ENCODE measurements at regions not wholly inside any gene's neighbourhood (a gene's known extent, or its start where the extent isn't known, plus 50 kb on each side); places are given as distances from the start of the nearest gene placed in this dataset.

- Histone ChIP-seq H3K4me3 (ENCODE audit: low read depth, low read length) (no peak overlapping the region), H3K9me3 (no peaks in the 10 kb centered on the region), H3K27me3 (no peaks in the 10 kb centered on the region), H3K4me1 (peaks cover 4% of the 10 kb centered on the region), H3K36me3 (no peaks in the 10 kb centered on the region)
- TF ChIP-seq, protein P1, sequence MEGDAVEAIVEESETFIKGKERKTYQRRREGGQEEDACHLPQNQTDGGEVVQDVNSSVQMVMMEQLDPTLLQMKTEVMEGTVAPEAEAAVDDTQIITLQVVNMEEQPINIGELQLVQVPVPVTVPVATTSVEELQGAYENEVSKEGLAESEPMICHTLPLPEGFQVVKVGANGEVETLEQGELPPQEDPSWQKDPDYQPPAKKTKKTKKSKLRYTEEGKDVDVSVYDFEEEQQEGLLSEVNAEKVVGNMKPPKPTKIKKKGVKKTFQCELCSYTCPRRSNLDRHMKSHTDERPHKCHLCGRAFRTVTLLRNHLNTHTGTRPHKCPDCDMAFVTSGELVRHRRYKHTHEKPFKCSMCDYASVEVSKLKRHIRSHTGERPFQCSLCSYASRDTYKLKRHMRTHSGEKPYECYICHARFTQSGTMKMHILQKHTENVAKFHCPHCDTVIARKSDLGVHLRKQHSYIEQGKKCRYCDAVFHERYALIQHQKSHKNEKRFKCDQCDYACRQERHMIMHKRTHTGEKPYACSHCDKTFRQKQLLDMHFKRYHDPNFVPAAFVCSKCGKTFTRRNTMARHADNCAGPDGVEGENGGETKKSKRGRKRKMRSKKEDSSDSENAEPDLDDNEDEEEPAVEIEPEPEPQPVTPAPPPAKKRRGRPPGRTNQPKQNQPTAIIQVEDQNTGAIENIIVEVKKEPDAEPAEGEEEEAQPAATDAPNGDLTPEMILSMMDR (IDR thresholded peaks at IDR 0.05; ENCODE audit: low read depth, low read length) = no peak
- DNase-seq = no peak
Measured at GRCh38 chr11:119529063-119529845, 106.3 kb upstream of the THY1 start.

- no peaks in the 10 kb centered on the region for H3K27me3 ChIP-seq
- no peaks in the 10 kb centered on the region for H3K9me3 ChIP-seq
- no peaks in the 10 kb centered on the region for H3K36me3 ChIP-seq
- TF ChIP-seq, protein P1 (IDR thresholded peaks at IDR 0.05; ENCODE audit: low read depth, low read length) = no peak
- no peak overlapping the region for H3K4me3 ChIP-seq (ENCODE audit: low read depth, low read length)
- DNase-seq = no peak
- no peaks in the 10 kb centered on the region for H3K4me1 ChIP-seq
Measured at GRCh38 chr11:119525867-119526196, 102.9 kb upstream of the THY1 start.

GRCh38 chr11:119525180-119525866 is 102.4 kb upstream of the THY1 start:
- Histone ChIP-seq H3K27me3 (no peaks in the 10 kb centered on the region), H3K4me3 (ENCODE audit: low read depth, low read length) (no peak overlapping the region), H3K4me1 (no peaks in the 10 kb centered on the region), H3K36me3 (no peaks in the 10 kb centered on the region), H3K9me3 (no peaks in the 10 kb centered on the region)
- TF ChIP-seq, protein P1 (IDR thresholded peaks at IDR 0.05; ENCODE audit: low read depth, low read length) = no peak
- DNase-seq = no peak

DNA sequence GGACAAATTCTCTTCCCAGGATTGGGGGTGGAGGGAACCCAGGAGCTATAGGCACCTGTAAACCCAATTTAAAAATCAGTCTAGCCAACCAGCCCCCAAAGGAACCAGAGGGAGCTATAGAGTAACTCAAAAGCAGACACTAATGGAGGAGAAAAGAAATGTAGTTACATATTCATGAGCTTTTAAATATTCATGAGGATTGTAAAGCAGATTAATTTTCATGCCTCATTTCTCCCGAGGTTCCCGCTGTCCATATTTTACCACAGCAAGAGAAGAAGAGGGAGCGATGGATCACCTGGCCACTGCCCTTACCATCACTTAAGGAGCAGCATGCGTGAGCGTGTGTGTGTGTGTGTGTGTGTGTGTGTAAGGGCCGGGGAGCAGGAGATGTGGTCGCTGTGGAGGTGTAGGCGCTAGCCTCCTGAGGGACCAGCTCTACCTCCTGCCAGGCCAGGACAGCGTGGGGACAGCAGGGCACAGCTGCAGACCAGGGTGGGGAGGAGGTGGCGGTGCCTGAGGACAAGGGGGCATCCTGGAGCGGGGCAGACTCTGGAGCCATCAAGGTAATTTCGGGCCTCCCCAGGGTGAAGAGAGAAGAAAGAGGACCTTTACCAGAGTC is 100.7 kb upstream of the THY1 start:
- no peak overlapping the region for H3K4me3 ChIP-seq (ENCODE audit: low read depth, low read length)

GRCh38 chr11:119522609-119523008 is 99.6 kb upstream of the THY1 start:
- H3K9me3 ChIP-seq = no peaks in the 10 kb centered on the region
- H3K36me3 ChIP-seq = no peaks in the 10 kb centered on the region
- H3K4me1 ChIP-seq = no peaks in the 10 kb centered on the region
- H3K4me3 ChIP-seq (ENCODE audit: low read depth, low read length) = no peak overlapping the region
- DNase-seq = no peak
- TF ChIP-seq, protein P1 (IDR thresholded peaks at IDR 0.05; ENCODE audit: low read depth, low read length) = no peak
- no peaks in the 10 kb centered on the region for H3K27me3 ChIP-seq

More for the DNA sequence above, 100.7 kb upstream of the THY1 start:
- TF ChIP-seq, protein P1 (IDR thresholded peaks at IDR 0.05; ENCODE audit: low read depth, low read length) = no peak
- Histone ChIP-seq H3K9me3 (no peaks in the 10 kb centered on the region), H3K27me3 (no peaks in the 10 kb centered on the region), H3K36me3 (no peaks in the 10 kb centered on the region), H3K4me1 (no peaks in the 10 kb centered on the region)
- no peak for DNase-seq

- Histone ChIP-seq H3K36me3 (no peaks in the 10 kb centered on the region), H3K4me1 (no peaks in the 10 kb centered on the region), H3K4me3 (ENCODE audit: low read depth, low read length) (no peak overlapping the region), H3K9me3 (no peaks in the 10 kb centered on the region), H3K27me3 (no peaks in the 10 kb centered on the region)
- TF ChIP-seq, protein P1 (IDR thresholded peaks at IDR 0.05; ENCODE audit: low read depth, low read length) = no peak
- DNase-seq = no peak
Measured at GRCh38 chr11:119521551-119521950, 98.6 kb upstream of the THY1 start.

Measured in BE2C (cell line).